GM12892 (cell line): ENCODE measurements at regions not wholly inside any gene's neighbourhood (a gene's known extent, or its start where the extent isn't known, plus 50 kb on each side); places are given as distances from the start of the nearest gene placed in this dataset.

Source experiments
- DNase-seq: peaks from one replicate; pipeline ENCODE4 v3.0.0; 2011; ENCODE audit not compliant: insufficient read length
- FAIRE-seq: peaks from 2 replicates; lab custom pipeline; 2011; peaks lifted over from hg19 to GRCh38; lab: Jason Lieb, UNC
- POLR2A ChIP-seq: IDR thresholded peaks from 2 replicates; pipeline ENCODE4 v1.6.1; 2011; ENCODE audit warnings: low read depth, low read length, control low read depth
- POLR2AphosphoS5 ChIP-seq: IDR thresholded peaks from 2 replicates; pipeline ENCODE4 v1.6.1; 2011; ENCODE audit warnings: low read depth, low read length, control low read depth
- TAF1 ChIP-seq: IDR thresholded peaks from 2 replicates; pipeline ENCODE4 v1.6.1; 2011; ENCODE audit warnings: low read depth, mild to moderate bottlenecking, control low read depth, low read length, borderline replicate concordance

DNA sequence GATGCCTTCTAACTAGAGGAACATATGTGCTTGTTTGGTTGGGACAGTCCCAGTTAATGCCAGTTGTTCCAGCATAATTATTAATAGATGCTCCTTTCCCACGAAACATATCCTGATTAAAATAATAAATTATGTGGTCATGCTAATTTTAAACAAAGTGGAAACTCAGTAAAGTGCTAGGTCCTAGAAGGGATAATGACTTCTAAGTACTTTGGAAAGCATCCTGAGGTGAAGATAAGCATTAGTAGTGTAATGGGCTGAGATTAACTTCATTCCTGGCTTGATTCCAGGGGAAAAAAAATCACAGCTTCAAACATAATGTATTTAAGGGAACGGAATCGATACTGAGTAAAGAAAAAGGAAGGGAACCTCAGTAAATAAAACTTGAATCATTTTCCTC, 213.7 kb upstream of the SNX2 start:
- FAIRE-seq (no peak), DNase-seq (no peak)

GRCh38 chr5:122565331-122565730, 209.5 kb upstream of the SNX2 start:
- FAIRE-seq (no peak), DNase-seq (no peak)
- TF ChIP-seq POLR2A (no peak), POLR2AphosphoS5 (no peak), TAF1 (no peak)

More for the DNA sequence above, 213.7 kb upstream of the SNX2 start:
- no peak for TF ChIP-seq POLR2AphosphoS5
- TF ChIP-seq TAF1: no peak
- no peak for TF ChIP-seq POLR2A

- no peak for DNase-seq
- TF ChIP-seq POLR2AphosphoS5: no peak
- TF ChIP-seq TAF1: no peak
- no peak for TF ChIP-seq POLR2A
- no peak for FAIRE-seq
Observed at GRCh38 chr5:122576256-122577016, 198.4 kb upstream of the SNX2 start.

GRCh38 chr5:122581629-122582028, 193.3 kb upstream of the SNX2 start:
- DNase-seq: no peak
- TF ChIP-seq POLR2AphosphoS5: no peak
- TF ChIP-seq TAF1: no peak
- TF ChIP-seq POLR2A: no peak
- no peak for FAIRE-seq

DNA sequence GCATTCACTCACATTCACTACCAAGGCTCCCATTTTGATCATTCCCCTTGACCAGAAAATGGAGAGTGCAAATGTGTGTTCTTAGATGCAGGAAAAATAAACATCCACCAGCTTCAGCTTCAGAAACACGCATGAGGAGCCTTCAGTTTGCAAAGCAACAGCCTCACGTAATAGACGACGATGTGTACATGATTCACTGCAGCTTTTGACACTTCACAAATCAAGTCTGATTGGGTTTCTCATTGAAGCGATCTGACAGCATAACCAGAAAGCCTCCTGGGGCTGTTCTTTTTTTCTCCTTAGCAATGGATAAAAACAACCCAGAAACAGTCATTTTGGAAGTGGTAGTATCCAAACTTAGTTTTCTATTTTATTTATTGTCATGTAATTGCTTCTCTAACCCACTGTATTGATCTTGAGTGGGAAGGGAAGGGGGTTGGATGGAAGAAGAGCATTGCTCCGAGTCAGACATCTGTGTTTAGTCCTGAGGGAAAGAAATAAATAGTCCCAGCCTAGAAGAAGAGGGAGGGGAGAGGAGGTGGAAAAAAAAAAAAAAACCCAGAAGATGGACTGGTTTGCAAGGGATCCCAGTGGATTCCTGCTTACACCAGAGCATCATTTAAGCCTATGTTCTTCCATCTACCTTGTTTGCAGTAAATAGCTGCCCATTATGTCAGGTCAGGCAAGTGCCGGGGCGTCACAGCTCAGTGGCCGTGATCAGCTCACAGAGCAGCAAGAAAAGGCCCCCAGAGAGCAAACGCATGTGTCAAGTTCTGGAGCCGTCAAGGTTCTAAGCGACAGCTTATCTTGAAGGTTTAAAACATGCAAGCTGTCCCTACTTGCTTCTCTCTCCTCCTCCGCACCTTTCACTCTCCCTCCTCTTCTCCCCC, 190.2 kb upstream of the SNX2 start:
- no peak for TF ChIP-seq TAF1
- TF ChIP-seq POLR2A: no peak
- no peak for TF ChIP-seq POLR2AphosphoS5
- no peak for DNase-seq
- FAIRE-seq: no peak

DNA sequence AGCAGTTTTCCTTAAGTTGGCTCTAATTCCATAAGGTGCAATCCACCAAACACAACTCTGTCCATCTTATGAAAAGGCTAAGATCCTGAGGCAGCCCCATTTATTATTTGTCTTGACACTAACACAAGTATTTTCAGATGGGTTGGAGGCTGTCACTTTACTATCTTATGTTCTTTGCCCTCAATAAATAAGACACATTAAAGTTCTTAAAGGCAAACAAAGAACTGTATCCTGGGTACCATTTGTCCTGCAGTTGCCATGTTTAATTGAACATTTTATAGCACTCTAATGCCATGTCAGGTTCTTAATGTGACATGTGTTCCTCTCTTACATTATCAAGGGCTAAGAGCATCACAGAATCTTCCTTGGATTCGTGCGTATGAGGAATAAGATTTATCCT, 189.5 kb upstream of the SNX2 start:
- no peak for FAIRE-seq
- DNase-seq: no peak

DNA sequence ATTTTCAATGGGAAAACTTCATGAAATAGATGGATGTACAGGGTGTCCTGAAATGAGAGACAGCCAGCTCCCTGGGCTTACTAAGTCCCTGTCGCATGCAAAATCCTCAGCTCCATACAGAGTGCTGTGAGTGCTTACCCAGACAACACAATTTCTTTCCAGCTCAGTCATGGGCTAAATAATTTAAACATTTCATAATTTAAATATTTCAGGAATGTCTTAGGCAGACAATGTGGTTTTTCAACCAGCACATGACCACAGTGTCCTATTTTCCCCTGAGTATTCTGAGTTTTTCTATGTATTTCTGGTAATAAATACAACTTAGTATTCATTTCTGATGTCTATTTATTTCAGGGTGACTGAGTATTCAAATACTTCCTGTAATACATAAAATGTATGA, 188.5 kb upstream of the SNX2 start:
- no peak for TF ChIP-seq TAF1
- TF ChIP-seq POLR2AphosphoS5: no peak
- no peak for TF ChIP-seq POLR2A
- no peak for FAIRE-seq
- no peak for DNase-seq

More for the DNA sequence above, 189.5 kb upstream of the SNX2 start:
- no peak for TF ChIP-seq POLR2A
- no peak for TF ChIP-seq POLR2AphosphoS5
- TF ChIP-seq TAF1: no peak

- FAIRE-seq (no peak), DNase-seq (no peak)
- TF ChIP-seq POLR2AphosphoS5 (no peak), POLR2A (no peak), TAF1 (no peak)
Observed at GRCh38 chr5:122591828-122592227, 183.1 kb upstream of the SNX2 start.

DNA sequence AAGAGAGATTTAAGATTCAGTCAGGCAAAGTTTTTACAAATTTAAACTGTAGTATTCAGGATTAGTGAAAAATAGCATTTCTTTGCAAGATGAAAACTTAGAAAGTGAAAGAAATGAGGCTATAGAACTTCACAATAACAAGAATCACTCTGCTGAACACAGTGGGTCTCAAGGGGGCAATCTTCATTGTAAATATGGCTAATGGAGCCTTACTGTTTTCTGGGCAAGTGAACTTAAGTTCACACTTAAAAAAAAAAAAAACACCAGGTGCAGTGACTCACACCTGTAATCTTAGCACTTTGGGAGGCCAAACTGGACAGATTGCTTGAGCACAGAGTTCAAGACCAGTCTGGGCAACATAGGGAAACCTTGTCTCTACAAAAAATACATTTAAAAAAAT, 175.9 kb upstream of the SNX2 start:
- TF ChIP-seq POLR2A (no peak), POLR2AphosphoS5 (no peak), TAF1 (no peak)
- FAIRE-seq (no peak), DNase-seq (no peak)

GRCh38 chr5:122600924-122601323, 174.0 kb upstream of the SNX2 start:
- FAIRE-seq (no peak), DNase-seq (no peak)
- TF ChIP-seq POLR2A (no peak), POLR2AphosphoS5 (no peak), TAF1 (no peak)

DNA sequence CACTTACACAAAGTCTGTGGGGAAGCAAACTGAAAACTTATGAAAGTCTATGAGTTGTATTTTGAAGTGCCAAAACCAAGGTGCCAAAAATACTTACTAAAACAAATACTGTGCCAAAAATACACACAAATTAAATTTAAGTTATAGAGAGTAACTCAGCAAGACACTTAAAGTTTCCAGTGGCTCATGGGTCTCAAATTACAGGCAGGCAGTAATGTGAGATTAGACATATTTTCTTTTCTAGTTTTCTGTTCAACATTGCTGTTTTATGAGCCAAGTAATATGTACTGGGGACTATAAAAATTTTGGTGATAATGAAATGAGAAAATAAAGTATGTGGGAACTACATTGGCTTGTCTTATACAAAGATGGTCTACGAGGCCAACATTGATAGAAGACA, 172.2 kb upstream of the SNX2 start:
- FAIRE-seq: no peak

GRCh38 chr5:122605236-122605635, 169.6 kb upstream of the SNX2 start:
- FAIRE-seq: no peak
- no peak for TF ChIP-seq TAF1
- no peak for TF ChIP-seq POLR2AphosphoS5
- no peak for TF ChIP-seq POLR2A

More for the DNA sequence above, 172.2 kb upstream of the SNX2 start:
- DNase-seq: no peak
- TF ChIP-seq TAF1: no peak
- TF ChIP-seq POLR2AphosphoS5: no peak
- TF ChIP-seq POLR2A: no peak

More at GRCh38 chr5:122605236-122605635, 169.6 kb upstream of the SNX2 start:
- no peak for DNase-seq
